ENCODE measurements at regions not wholly inside any gene's neighbourhood (a gene's known extent, or its start where the extent isn't known, plus 50 kb on each side); places are given as distances from the start of the nearest gene placed in this dataset.

GRCh38 chr3:178201714-178202113 lies 334.5 kb upstream of the KCNMB2 start:
- Histone ChIP-seq H3K36me3 (ENCODE audit: insufficient read depth, low read length, poor library complexity, severe bottlenecking) (no peaks in the 10 kb centered on the region), H3K9me3 (ENCODE audit: low read depth, low read length, poor library complexity, severe bottlenecking) (no peaks in the 10 kb centered on the region), H3K27me3 (replicated peaks; ENCODE audit: insufficient read depth, low read depth, low read length, poor library complexity) (no peaks in the 10 kb centered on the region), H3K27ac (ENCODE audit: low read depth, low read length, poor library complexity, severe bottlenecking) (no peak overlapping the region), H3K4me1 (ENCODE audit: insufficient read depth, low read length, poor library complexity, severe bottlenecking) (peaks cover 27% of the 10 kb centered on the region), H3K4me3 (ENCODE audit: low read depth, low read length, poor library complexity, severe bottlenecking) (no peak overlapping the region)
- intact Hi-C loops (cut with micrococcal nuclease; ENCODE audit: unreplicated experiment) = no loop called here
- TF ChIP-seq EZH2 (IDR thresholded peaks at IDR 0.05; ENCODE audit: borderline replicate concordance, low read depth, low read length, poor library complexity, severe bottlenecking) = no peak
- TF ChIP-seq CTCF (conservative IDR thresholded peaks at IDR 0.05; ENCODE audit: low read depth, low read length) = no peak
- CTCF ChIA-PET = no interaction called here
- POLR2A ChIA-PET (ENCODE audit: low non-redundant PET) = no interaction called here
- peak; percentile 28 for DNase-seq (ENCODE audit: low spot score)
- no TSS peak for BruUV-seq (replicated peaks)

DNA sequence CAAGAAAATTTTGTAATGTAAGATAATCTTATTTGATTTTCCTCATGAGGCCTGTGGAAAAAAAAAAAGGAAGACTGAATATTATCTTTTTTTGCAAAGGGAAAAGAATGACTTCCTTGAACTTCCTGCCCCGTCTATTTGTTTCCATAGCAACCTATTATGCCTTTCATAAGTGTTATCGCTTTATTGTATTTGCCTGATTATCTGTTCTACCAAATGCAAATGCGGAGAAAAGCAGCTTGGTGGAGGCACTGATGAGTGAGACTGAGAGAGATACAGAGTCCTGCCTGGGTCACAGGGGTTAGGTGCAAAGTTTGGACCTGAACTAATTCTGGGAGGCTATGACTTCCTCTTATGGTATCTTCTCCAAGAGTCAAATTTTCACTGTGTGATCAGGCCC lies 334.0 kb upstream of the KCNMB2 start:
- ChIA-PET CTCF (no interaction called here), POLR2A (ENCODE audit: low non-redundant PET) (no interaction called here)
- TF ChIP-seq EZH2 (IDR thresholded peaks at IDR 0.05; ENCODE audit: borderline replicate concordance, low read depth, low read length, poor library complexity, severe bottlenecking) (no peak), CTCF (conservative IDR thresholded peaks at IDR 0.05; ENCODE audit: low read depth, low read length) (no peak)
- Histone ChIP-seq H3K4me3 (ENCODE audit: low read depth, low read length, poor library complexity, severe bottlenecking) (no peak overlapping the region), H3K4me1 (ENCODE audit: insufficient read depth, low read length, poor library complexity, severe bottlenecking) (peaks cover 27% of the 10 kb centered on the region), H3K27me3 (replicated peaks; ENCODE audit: insufficient read depth, low read depth, low read length, poor library complexity) (no peaks in the 10 kb centered on the region), H3K27ac (ENCODE audit: low read depth, low read length, poor library complexity, severe bottlenecking) (no peak overlapping the region), H3K9me3 (ENCODE audit: low read depth, low read length, poor library complexity, severe bottlenecking) (no peaks in the 10 kb centered on the region), H3K36me3 (ENCODE audit: insufficient read depth, low read length, poor library complexity, severe bottlenecking) (no peaks in the 10 kb centered on the region)
- DNase-seq (ENCODE audit: low spot score) = peak; percentile 43
- no TSS peak for BruUV-seq (replicated peaks)
- intact Hi-C loops (cut with micrococcal nuclease; ENCODE audit: unreplicated experiment) = no loop called here

DNA sequence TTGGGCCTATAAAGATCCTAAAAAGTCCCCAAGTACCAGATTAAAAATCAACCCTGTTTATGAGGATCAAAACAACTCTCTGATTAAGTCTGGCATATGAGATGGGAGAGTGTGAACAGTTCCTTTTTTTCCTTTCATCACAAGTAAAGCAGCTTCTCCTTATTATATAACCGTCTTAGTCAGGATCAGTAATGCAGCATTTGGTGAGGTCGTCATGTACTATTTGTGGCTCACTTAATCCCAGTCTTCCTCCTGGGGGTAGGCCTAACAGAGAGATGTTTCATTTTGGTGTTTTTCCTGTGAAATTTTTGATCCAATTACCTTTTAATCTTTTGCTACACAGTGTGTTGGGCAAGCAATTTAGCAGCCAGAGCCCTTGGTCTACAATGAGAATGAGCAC lies 333.1 kb upstream of the KCNMB2 start:
- H3K36me3 ChIP-seq (ENCODE audit: insufficient read depth, low read length, poor library complexity, severe bottlenecking) = no peaks in the 10 kb centered on the region
- TF ChIP-seq EZH2 (IDR thresholded peaks at IDR 0.05; ENCODE audit: borderline replicate concordance, low read depth, low read length, poor library complexity, severe bottlenecking) (no peak), CTCF (conservative IDR thresholded peaks at IDR 0.05; ENCODE audit: low read depth, low read length) (no peak)
- intact Hi-C loops (cut with micrococcal nuclease; ENCODE audit: unreplicated experiment) = no loop called here
- CTCF ChIA-PET = no interaction called here
- POLR2A ChIA-PET (ENCODE audit: low non-redundant PET) = no interaction called here
- no peak overlapping the region for H3K27ac ChIP-seq (ENCODE audit: low read depth, low read length, poor library complexity, severe bottlenecking)
- H3K4me1 ChIP-seq (ENCODE audit: insufficient read depth, low read length, poor library complexity, severe bottlenecking) = peaks cover 27% of the 10 kb centered on the region
- no TSS peak for BruUV-seq (replicated peaks)
- peak; percentile 59 for DNase-seq (ENCODE audit: low spot score)
- H3K9me3 ChIP-seq (ENCODE audit: low read depth, low read length, poor library complexity, severe bottlenecking) = no peaks in the 10 kb centered on the region
- no peaks in the 10 kb centered on the region for H3K27me3 ChIP-seq (replicated peaks; ENCODE audit: insufficient read depth, low read depth, low read length, poor library complexity)
- H3K4me3 ChIP-seq (ENCODE audit: low read depth, low read length, poor library complexity, severe bottlenecking) = no peak overlapping the region

Data from A673 (cell line).